Right lobe of liver (tissue), 4 donors: ENCODE measurements at regions not wholly inside any gene's neighbourhood (a gene's known extent, or its start where the extent isn't known, plus 50 kb on each side); places are given as distances from the start of the nearest gene placed in this dataset.

Source experiments
- POLR2A ChIP-seq: fragments of 450-650 bp; IDR thresholded peaks from one replicate; pipeline ENCODE4 v1.6.1; 2017; ENCODE audit warnings: antibody characterized with exemption, mild to moderate bottlenecking
- TF ChIP-seq, protein P1 (sequence below), 4 donors: fragments of 200-600 bp in 3 of 4; fragments of 450-650 bp in 1 of 4; IDR thresholded peaks; one replicate each; pipeline versions ENCODE4 v1.5.1 to v1.8.0; 2016 to 2022; ENCODE audit warnings: antibody characterized with exemption in 4 of 4, mild to moderate bottlenecking in 2 of 4
- donor health status: DM: no; HTN: no; CAD: no.
- donor health status: DM: no; HTN: no; CAD: no.
- donor health status: DM: no; HTN: yes; CAD: no.

DNA sequence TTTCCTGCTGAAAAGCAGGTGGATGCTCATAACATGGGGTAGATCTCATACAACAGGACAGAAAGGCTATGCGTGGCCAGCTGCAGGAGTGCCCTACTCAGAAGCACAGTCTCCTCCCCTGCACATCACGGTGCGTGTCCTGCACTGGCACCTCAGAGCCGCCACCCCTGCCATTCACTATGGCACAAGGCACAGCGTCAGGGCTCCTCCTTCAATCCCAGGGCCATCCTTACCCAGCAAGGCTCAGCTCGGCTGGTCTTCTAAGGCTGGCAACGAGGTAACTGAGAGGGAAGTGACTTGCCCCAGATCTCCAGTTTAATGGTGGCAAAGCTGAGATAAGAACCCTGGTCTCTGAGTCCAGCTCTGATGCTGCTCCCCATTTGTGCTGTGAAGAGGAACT is 97.1 kb downstream of the CPN2 start:
- TF ChIP-seq, protein P1, sequence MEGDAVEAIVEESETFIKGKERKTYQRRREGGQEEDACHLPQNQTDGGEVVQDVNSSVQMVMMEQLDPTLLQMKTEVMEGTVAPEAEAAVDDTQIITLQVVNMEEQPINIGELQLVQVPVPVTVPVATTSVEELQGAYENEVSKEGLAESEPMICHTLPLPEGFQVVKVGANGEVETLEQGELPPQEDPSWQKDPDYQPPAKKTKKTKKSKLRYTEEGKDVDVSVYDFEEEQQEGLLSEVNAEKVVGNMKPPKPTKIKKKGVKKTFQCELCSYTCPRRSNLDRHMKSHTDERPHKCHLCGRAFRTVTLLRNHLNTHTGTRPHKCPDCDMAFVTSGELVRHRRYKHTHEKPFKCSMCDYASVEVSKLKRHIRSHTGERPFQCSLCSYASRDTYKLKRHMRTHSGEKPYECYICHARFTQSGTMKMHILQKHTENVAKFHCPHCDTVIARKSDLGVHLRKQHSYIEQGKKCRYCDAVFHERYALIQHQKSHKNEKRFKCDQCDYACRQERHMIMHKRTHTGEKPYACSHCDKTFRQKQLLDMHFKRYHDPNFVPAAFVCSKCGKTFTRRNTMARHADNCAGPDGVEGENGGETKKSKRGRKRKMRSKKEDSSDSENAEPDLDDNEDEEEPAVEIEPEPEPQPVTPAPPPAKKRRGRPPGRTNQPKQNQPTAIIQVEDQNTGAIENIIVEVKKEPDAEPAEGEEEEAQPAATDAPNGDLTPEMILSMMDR (IDR thresholded peaks at IDR 0.05): no peak
- TF ChIP-seq POLR2A: no peak
